ENCODE measurements at regions not wholly inside any gene's neighbourhood (a gene's known extent, or its start where the extent isn't known, plus 50 kb on each side); places are given as distances from the start of the nearest gene placed in this dataset.
"Not testable (repeated sequence)": the region's sequence is repeated elsewhere in the genome, so short reads cannot be mapped to it uniquely, and the experiment has no call there.

DNA sequence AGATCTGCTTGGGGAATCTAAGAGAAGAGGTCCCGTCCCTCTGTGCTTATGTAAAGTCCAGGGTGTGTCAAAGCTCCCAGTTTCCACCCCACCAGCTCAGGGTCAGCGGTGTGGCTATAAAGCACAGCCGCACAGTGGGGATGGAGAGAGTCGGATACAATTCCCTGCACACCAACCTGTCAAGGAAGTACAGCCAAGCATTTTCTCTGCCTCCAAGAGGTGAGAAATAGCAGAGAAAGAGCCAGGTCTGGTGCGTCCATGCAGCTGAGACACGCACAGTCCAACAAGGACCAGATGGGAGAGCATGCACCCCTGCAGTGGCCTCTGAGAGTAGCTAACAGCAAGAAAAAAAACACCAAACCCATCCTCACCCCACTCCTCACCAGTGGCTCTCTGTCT is 61.3 kb upstream of the WAC start:
- Histone ChIP-seq H3K9me3 (no peaks in the 10 kb centered on the region), H3K36me3 (ENCODE audit: insufficient read depth in 1 of 2, low read depth in 1 of 2) (no peaks in the 10 kb centered on the region), H3K27me3 (ENCODE audit: insufficient read depth in 3 of 3, low read length in 2 of 3) (no peaks in the 10 kb centered on the region), H3K4me3 (no peak overlapping the region), H3K27ac (no peak overlapping the region), H3K4me1 (no peaks in the 10 kb centered on the region)
- ATAC-seq = no peak
- no peak for DNase-seq
- TF ChIP-seq CTCF (IDR thresholded peaks at IDR 0.05) = no peak
- intact Hi-C loops (cut with DNase I) = no loop called here
- 80 to 86% (median 84%) methylated on average over 6 of the region's 6 CpGs for WGBS, 3 donors

DNA sequence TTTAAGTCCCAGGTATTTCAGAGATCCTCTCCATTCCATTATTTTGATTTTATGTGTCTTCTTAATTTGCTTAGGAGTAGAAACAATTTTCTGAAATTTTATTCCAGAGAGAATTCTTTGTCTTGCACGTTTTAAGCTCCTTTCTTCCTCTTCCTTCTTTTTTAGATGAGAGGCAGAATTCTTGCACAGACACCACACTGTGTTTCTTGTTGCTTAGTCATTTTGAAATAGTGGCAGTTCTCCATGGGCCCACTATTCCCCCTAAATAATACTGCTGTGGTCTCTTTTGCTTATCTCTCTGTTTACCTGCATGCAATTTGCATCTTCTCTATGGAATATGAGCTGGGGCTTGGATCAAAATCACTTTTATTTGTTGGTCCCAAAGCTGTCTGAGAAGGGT is 54.3 kb upstream of the WAC start:
- Histone ChIP-seq H3K4me1 (no peaks in the 10 kb centered on the region), H3K27ac (no peak overlapping the region), H3K36me3 (ENCODE audit: insufficient read depth in 1 of 2, low read depth in 1 of 2) (no peaks in the 10 kb centered on the region), H3K9me3 (no peaks in the 10 kb centered on the region), H3K27me3 (ENCODE audit: insufficient read depth in 3 of 3, low read length in 2 of 3) (no peaks in the 10 kb centered on the region), H3K4me3 (no peak overlapping the region)
- intact Hi-C loops (cut with DNase I) = no loop called here
- TF ChIP-seq CTCF (IDR thresholded peaks at IDR 0.05) = no peak
- DNase-seq = no peak
- no peak for ATAC-seq
- WGBS, 3 donors = 17 to 47% (median 42%) methylated on average over 1 of the region's 1 CpG

GRCh38 chr10:28479425-28479865 is 53.5 kb upstream of the WAC start:
- Histone ChIP-seq H3K36me3 (ENCODE audit: insufficient read depth in 1 of 2, low read depth in 1 of 2) (no peaks in the 10 kb centered on the region), H3K27me3 (ENCODE audit: insufficient read depth in 3 of 3, low read length in 2 of 3) (no peaks in the 10 kb centered on the region), H3K9me3 (no peaks in the 10 kb centered on the region), H3K4me1 (no peaks in the 10 kb centered on the region), H3K27ac (no peak overlapping the region), H3K4me3 (no peak overlapping the region)
- ATAC-seq (no peak), DNase-seq (no peak)
- WGBS, 3 donors = 18 to 28% (median 26%) methylated on average over 5 of the region's 5 CpGs
- intact Hi-C loops (cut with DNase I) = no loop called here
- no peak for TF ChIP-seq CTCF (IDR thresholded peaks at IDR 0.05)

DNA sequence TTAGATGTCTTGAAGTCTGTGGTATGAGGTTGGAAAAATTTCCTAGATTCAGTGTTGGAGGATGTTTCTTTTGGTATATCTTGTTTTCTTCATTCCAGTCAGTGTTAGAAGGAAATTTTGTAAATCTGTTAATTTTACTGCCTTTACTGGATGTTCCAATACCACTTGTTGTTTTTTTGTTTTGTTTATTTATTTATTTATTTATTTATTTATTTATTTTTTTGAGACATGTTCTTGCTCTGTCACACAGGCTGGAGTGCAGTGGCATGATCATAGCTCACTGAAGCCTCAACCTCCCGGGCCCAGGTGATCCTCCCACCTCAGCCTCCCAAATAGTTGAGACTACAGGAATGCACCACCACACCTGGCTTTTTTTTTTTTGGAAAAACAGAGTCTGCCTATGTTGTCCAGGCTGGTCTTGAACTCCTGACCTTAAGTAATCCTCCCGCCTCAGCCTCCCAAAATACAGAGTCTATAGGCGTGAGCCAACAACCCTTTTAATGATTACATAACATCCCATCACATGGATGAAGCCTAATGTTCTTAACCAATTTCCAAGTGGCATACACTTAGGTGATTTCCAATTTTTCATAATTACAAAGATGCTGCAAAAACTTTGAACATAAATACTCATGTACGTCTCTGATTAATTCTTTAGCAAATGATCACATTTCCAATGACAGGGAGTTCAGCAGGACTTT is 52.8 kb upstream of the WAC start:
- no peak for TF ChIP-seq CTCF (IDR thresholded peaks at IDR 0.05)
- Histone ChIP-seq H3K4me1 (no peaks in the 10 kb centered on the region), H3K9me3 (no peaks in the 10 kb centered on the region), H3K4me3 (no peak overlapping the region), H3K27me3 (ENCODE audit: insufficient read depth in 3 of 3, low read length in 2 of 3) (no peaks in the 10 kb centered on the region), H3K36me3 (ENCODE audit: insufficient read depth in 1 of 2, low read depth in 1 of 2) (no peaks in the 10 kb centered on the region), H3K27ac (no peak overlapping the region)
- 91 to 92% (median 91%) methylated on average over 4 of the region's 4 CpGs for WGBS, 3 donors
- no peak for ATAC-seq
- intact Hi-C loops (cut with DNase I) = no loop called here
- DNase-seq = no peak

DNA sequence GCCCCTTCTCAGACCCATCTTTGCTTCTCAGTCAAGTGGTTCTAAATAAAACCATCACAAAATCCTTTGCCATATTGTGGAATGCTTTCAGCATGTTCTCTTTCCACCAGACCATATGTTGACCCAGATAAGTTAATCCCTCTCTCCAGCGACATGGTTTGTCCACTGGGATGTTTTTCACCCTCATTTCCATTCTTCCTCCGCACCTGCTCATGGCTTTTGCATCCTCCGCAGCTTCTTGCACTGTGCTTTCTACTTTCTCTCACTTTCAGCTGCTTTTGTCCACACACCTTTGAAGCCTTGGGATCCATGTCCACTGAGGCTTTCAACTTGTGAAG is 52.3 kb upstream of the WAC start:
- WGBS, 3 donors = 60 to 66% (median 60%) methylated on average over 3 of the region's 3 CpGs
- no peaks in the 10 kb centered on the region for H3K9me3 ChIP-seq
- H3K4me3 ChIP-seq = no peak overlapping the region
- ATAC-seq = no peak
- no peak for TF ChIP-seq CTCF (IDR thresholded peaks at IDR 0.05)
- H3K4me1 ChIP-seq = no peaks in the 10 kb centered on the region
- intact Hi-C loops (cut with DNase I) = no loop called here
- H3K36me3 ChIP-seq (ENCODE audit: insufficient read depth in 1 of 2, low read depth in 1 of 2) = no peaks in the 10 kb centered on the region
- no peaks in the 10 kb centered on the region for H3K27me3 ChIP-seq (ENCODE audit: insufficient read depth in 3 of 3, low read length in 2 of 3)
- H3K27ac ChIP-seq = no peak overlapping the region
- DNase-seq = no peak

- intact Hi-C loops (cut with DNase I); ATAC-seq; DNase-seq; H3K27me3 ChIP-seq (ENCODE audit: insufficient read depth in 3 of 3, low read length in 2 of 3); H3K4me3 ChIP-seq; H3K4me1 ChIP-seq; H3K9me3 ChIP-seq; H3K36me3 ChIP-seq (ENCODE audit: insufficient read depth in 1 of 2, low read depth in 1 of 2); H3K27ac ChIP-seq: not testable (repeated sequence)
- 79 to 86% (median 85%) methylated on average over 5 of the region's 5 CpGs for WGBS, 3 donors
These were observed 51.6 kb upstream of the WAC start for GRCh38 chr10:28481346-28481745.
